ENCODE measurements at regions not wholly inside any gene's neighbourhood (a gene's known extent, or its start where the extent isn't known, plus 50 kb on each side); places are given as distances from the start of the nearest gene placed in this dataset.
"Not testable (repeated sequence)": the region's sequence is repeated elsewhere in the genome, so short reads cannot be mapped to it uniquely, and the experiment has no call there.

GRCh38 chr3:194959217-194959616 lies 273.5 kb downstream of the FAM43A start:
- Histone ChIP-seq H3K4me1 (no peaks in the 10 kb centered on the region), H3K27ac (no peak overlapping the region), H3K27me3 (no peaks in the 10 kb centered on the region), H3K36me3 (no peaks in the 10 kb centered on the region), H3K9me3 (no peaks in the 10 kb centered on the region), H3K4me3 (replicated peaks in 1 of 3) (no peak overlapping the region)
- DNase-seq, result no peak
- TF ChIP-seq, protein P1, sequence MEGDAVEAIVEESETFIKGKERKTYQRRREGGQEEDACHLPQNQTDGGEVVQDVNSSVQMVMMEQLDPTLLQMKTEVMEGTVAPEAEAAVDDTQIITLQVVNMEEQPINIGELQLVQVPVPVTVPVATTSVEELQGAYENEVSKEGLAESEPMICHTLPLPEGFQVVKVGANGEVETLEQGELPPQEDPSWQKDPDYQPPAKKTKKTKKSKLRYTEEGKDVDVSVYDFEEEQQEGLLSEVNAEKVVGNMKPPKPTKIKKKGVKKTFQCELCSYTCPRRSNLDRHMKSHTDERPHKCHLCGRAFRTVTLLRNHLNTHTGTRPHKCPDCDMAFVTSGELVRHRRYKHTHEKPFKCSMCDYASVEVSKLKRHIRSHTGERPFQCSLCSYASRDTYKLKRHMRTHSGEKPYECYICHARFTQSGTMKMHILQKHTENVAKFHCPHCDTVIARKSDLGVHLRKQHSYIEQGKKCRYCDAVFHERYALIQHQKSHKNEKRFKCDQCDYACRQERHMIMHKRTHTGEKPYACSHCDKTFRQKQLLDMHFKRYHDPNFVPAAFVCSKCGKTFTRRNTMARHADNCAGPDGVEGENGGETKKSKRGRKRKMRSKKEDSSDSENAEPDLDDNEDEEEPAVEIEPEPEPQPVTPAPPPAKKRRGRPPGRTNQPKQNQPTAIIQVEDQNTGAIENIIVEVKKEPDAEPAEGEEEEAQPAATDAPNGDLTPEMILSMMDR (IDR thresholded peaks at IDR 0.05), result no peak
- no peak for TF ChIP-seq POLR2A (IDR thresholded peaks at IDR 0.05)
- WGBS, 2 donors, result 82 to 90% methylated on average over 7 of the region's 7 CpGs
- intact Hi-C loops (cut with DNase I), result no loop called here

GRCh38 chr3:194959666-194960065 lies 274.0 kb downstream of the FAM43A start:
- intact Hi-C loops (cut with DNase I); H3K27me3 ChIP-seq; H3K9me3 ChIP-seq; H3K4me3 ChIP-seq (replicated peaks in 1 of 3); H3K4me1 ChIP-seq; H3K27ac ChIP-seq; H3K36me3 ChIP-seq; DNase-seq: not testable (repeated sequence)
- 83 to 92% methylated on average over 10 of the region's 10 CpGs for WGBS, 2 donors

GRCh38 chr3:194960446-194961032 lies 274.9 kb downstream of the FAM43A start:
- TF ChIP-seq POLR2A (IDR thresholded peaks at IDR 0.05), result no peak
- TF ChIP-seq, protein P1 (IDR thresholded peaks at IDR 0.05), result no peak
- intact Hi-C loops (cut with DNase I), result no loop called here
- WGBS, 2 donors, result 73 to 74% methylated on average over 12 to 13 of the region's 14 CpGs

DNA sequence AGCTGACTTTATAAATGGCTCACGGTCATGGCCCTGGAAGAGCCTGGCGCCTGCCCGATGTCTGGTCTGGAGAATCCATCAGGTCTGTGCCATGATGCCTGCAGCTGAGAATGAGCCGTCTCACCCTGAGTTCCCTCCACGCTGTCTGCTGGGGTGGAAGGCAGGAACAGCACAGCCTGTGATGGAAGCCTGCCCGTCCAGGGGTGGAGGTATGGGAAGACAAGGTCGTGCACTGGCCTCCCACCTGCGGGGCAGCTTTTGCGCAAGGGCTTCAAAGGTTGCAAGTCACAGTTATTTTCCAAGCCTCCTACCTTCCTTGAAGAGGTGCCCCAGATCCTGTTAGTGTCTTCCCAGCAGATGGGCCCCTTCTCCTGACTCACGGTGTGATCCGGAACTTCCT lies 275.5 kb downstream of the FAM43A start:
- DNase-seq, result no peak
- no peaks in the 10 kb centered on the region for H3K9me3 ChIP-seq
- 91 to 99% methylated on average over 8 to 9 of the region's 11 CpGs for WGBS, 2 donors
- intact Hi-C loops (cut with DNase I), result no loop called here
- TF ChIP-seq, protein P1 (IDR thresholded peaks at IDR 0.05), result no peak
- no peak for TF ChIP-seq POLR2A (IDR thresholded peaks at IDR 0.05)
- H3K27me3 ChIP-seq, result no peaks in the 10 kb centered on the region
- no peak overlapping the region for H3K27ac ChIP-seq
- peaks cover 0 to 1% of the 10 kb centered on the region in 2 donors for H3K4me1 ChIP-seq
- H3K4me3 ChIP-seq (replicated peaks in 1 of 3), result no peak overlapping the region
- H3K36me3 ChIP-seq, result no peaks in the 10 kb centered on the region

More at GRCh38 chr3:194960446-194961032, 274.9 kb downstream of the FAM43A start:
- Histone ChIP-seq H3K4me3 (replicated peaks in 1 of 3) (no peak overlapping the region), H3K36me3 (no peaks in the 10 kb centered on the region), H3K27me3 (no peaks in the 10 kb centered on the region), H3K27ac (no peak overlapping the region), H3K4me1 (no peaks in the 10 kb centered on the region), H3K9me3 (no peaks in the 10 kb centered on the region)
- DNase-seq, result no peak

GRCh38 chr3:194961571-194961970 lies 275.9 kb downstream of the FAM43A start:
- Histone ChIP-seq H3K4me3 (replicated peaks in 1 of 3) (no peak overlapping the region), H3K9me3 (no peaks in the 10 kb centered on the region)

More at GRCh38 chr3:194961571-194961970, 275.9 kb downstream of the FAM43A start:
- Histone ChIP-seq H3K27me3 (no peaks in the 10 kb centered on the region), H3K27ac (no peak overlapping the region), H3K4me1 (peaks cover under 1 to 5% of the 10 kb centered on the region in 2 donors), H3K36me3 (no peaks in the 10 kb centered on the region)
- TF ChIP-seq, protein P1 (IDR thresholded peaks at IDR 0.05), result no peak
- no peak for TF ChIP-seq POLR2A (IDR thresholded peaks at IDR 0.05)
- intact Hi-C loops (cut with DNase I), result no loop called here
- no peak for DNase-seq
- WGBS, 2 donors, result 91 to 92% methylated on average over 6 of the region's 6 CpGs

All from thyroid gland (tissue), 4 donors.